ENCODE measurements at regions not wholly inside any gene's neighbourhood (a gene's known extent, or its start where the extent isn't known, plus 50 kb on each side); places are given as distances from the start of the nearest gene placed in this dataset.

- Mint-ChIP-seq H3K27me3 (ENCODE audit: insufficient read depth, unreplicated experiment) (no peaks in the 10 kb centered on the region), H3K4me1 (ENCODE audit: insufficient read depth, unreplicated experiment) (no peaks in the 10 kb centered on the region), H3K4me3 (ENCODE audit: unreplicated experiment) (no peak overlapping the region), H3K36me3 (ENCODE audit: insufficient read depth, unreplicated experiment) (no peaks in the 10 kb centered on the region), H3K9me3 (ENCODE audit: unreplicated experiment) (peaks cover 18% of the 10 kb centered on the region), H3K27ac (ENCODE audit: low read depth, unreplicated experiment) (no peak overlapping the region)
- DNase-seq (ENCODE audit: unreplicated experiment), result no peak
- POLR2A ChIA-PET, result no interaction called here
- no TSS peak for BruUV-seq (replicated peaks)
- intact Hi-C loops (cut with micrococcal nuclease), result no loop called here
- no peak for TF ChIP-seq CTCF (IDR thresholded peaks at IDR 0.05; ENCODE audit: unreplicated experiment)
- CTCF ChIA-PET, result interaction anchor here (0.7 to 1.1 kb wide), 2 partner anchors 59 to 86 kb away, joined by 3 read pairs; no protein-coding TSS in a partner anchor
Measured at GRCh38 chr13:96898646-96899254, 95.5 kb downstream of the OXGR1 start.

- H3K4me1 Mint-ChIP-seq (ENCODE audit: insufficient read depth, unreplicated experiment), result peaks cover under 1% of the 10 kb centered on the region
- H3K36me3 Mint-ChIP-seq (ENCODE audit: insufficient read depth, unreplicated experiment), result no peaks in the 10 kb centered on the region
- peaks cover 1% of the 10 kb centered on the region for H3K27me3 Mint-ChIP-seq (ENCODE audit: insufficient read depth, unreplicated experiment)
- intact Hi-C loops (cut with micrococcal nuclease), result no loop called here
- no TSS peak for BruUV-seq (replicated peaks)
- H3K9me3 Mint-ChIP-seq (ENCODE audit: unreplicated experiment), result peaks cover 18% of the 10 kb centered on the region
- no peak overlapping the region for H3K4me3 Mint-ChIP-seq (ENCODE audit: unreplicated experiment)
- TF ChIP-seq CTCF (IDR thresholded peaks at IDR 0.05; ENCODE audit: unreplicated experiment), result no peak
- peak; percentile 49 for DNase-seq (ENCODE audit: unreplicated experiment)
- ChIA-PET CTCF (interaction anchor here (0.7 to 1.1 kb wide), 2 partner anchors 59 to 86 kb away, joined by 3 read pairs; no protein-coding TSS in a partner anchor), POLR2A (no interaction called here)
- H3K27ac Mint-ChIP-seq (ENCODE audit: low read depth, unreplicated experiment), result no peak overlapping the region
Measured at GRCh38 chr13:96898212-96898611, 96.1 kb downstream of the OXGR1 start.

Measured in MCF 10A (cell line).